ENCODE measurements at regions not wholly inside any gene's neighbourhood (a gene's known extent, or its start where the extent isn't known, plus 50 kb on each side); places are given as distances from the start of the nearest gene placed in this dataset.

- Histone ChIP-seq H3K9me3 (ENCODE audit: low read depth) (no peaks in the 10 kb centered on the region), H3K79me2 (no peaks in the 10 kb centered on the region), H3K36me3 (replicated peaks; ENCODE audit: insufficient read depth, low read depth) (no peaks in the 10 kb centered on the region), H2AFZ (no peak overlapping the region), H3K27me3 (no peaks in the 10 kb centered on the region), H3K4me3 (no peak overlapping the region), H4K20me1 (ENCODE audit: insufficient read depth, poor library complexity, severe bottlenecking) (no peaks in the 10 kb centered on the region), H3K9me2 (replicated peaks; ENCODE audit: insufficient read depth) (no peaks in the 10 kb centered on the region), H3K27ac (no peak overlapping the region), H3K4me1 (ENCODE audit: insufficient read depth) (no peaks in the 10 kb centered on the region), H3K4me2 (no peak overlapping the region)
- peak; percentile 20 for DNase-seq (ENCODE audit: low spot score)
- TF ChIP-seq CTCF (IDR thresholded peaks at IDR 0.05; ENCODE audit: poor library complexity) (no peak), EZH2 (IDR thresholded peaks at IDR 0.05; ENCODE audit: borderline replicate concordance) (no peak), EZH2phosphoT487 (IDR thresholded peaks at IDR 0.05; ENCODE audit: low read depth, severe bottlenecking, unreplicated experiment) (no peak)
- WGBS (ENCODE audit: low lambda C conversion rate, missing lambda C conversion rate) = 74% methylated on average over 2 of the region's 2 CpGs
Observed at GRCh38 chr5:86439593-86440110, 178.1 kb upstream of the COX7C start.

- Histone ChIP-seq H2AFZ (no peak overlapping the region), H3K79me2 (no peaks in the 10 kb centered on the region), H3K27me3 (no peaks in the 10 kb centered on the region), H4K20me1 (ENCODE audit: insufficient read depth, poor library complexity, severe bottlenecking) (no peaks in the 10 kb centered on the region), H3K27ac (no peak overlapping the region), H3K9me2 (replicated peaks; ENCODE audit: insufficient read depth) (no peaks in the 10 kb centered on the region), H3K36me3 (replicated peaks; ENCODE audit: insufficient read depth, low read depth) (no peaks in the 10 kb centered on the region), H3K4me3 (no peak overlapping the region), H3K4me1 (ENCODE audit: insufficient read depth) (no peaks in the 10 kb centered on the region), H3K9me3 (ENCODE audit: low read depth) (no peaks in the 10 kb centered on the region), H3K4me2 (no peak overlapping the region)
- TF ChIP-seq EZH2phosphoT487 (IDR thresholded peaks at IDR 0.05; ENCODE audit: low read depth, severe bottlenecking, unreplicated experiment) = no peak
- TF ChIP-seq EZH2 (IDR thresholded peaks at IDR 0.05; ENCODE audit: borderline replicate concordance) = no peak
- no peak for TF ChIP-seq CTCF (IDR thresholded peaks at IDR 0.05; ENCODE audit: poor library complexity)
- no peak for DNase-seq (ENCODE audit: low spot score)
- 82% methylated on average over 2 of the region's 2 CpGs for WGBS (ENCODE audit: low lambda C conversion rate, missing lambda C conversion rate)
Observed at GRCh38 chr5:86442036-86442745, 175.6 kb upstream of the COX7C start.

- no peak overlapping the region for H2AFZ ChIP-seq
- no peak overlapping the region for H3K27ac ChIP-seq
- H3K79me2 ChIP-seq = no peaks in the 10 kb centered on the region
- WGBS (ENCODE audit: low lambda C conversion rate, missing lambda C conversion rate) = 89% methylated on average over 1 of the region's 1 CpG
- no peak for DNase-seq (ENCODE audit: low spot score)
- no peak overlapping the region for H3K4me2 ChIP-seq
- H3K4me1 ChIP-seq (ENCODE audit: insufficient read depth) = no peaks in the 10 kb centered on the region
- H4K20me1 ChIP-seq (ENCODE audit: insufficient read depth, poor library complexity, severe bottlenecking) = no peaks in the 10 kb centered on the region
- H3K9me2 ChIP-seq (replicated peaks; ENCODE audit: insufficient read depth) = no peaks in the 10 kb centered on the region
- TF ChIP-seq EZH2 (IDR thresholded peaks at IDR 0.05; ENCODE audit: borderline replicate concordance) (no peak), EZH2phosphoT487 (IDR thresholded peaks at IDR 0.05; ENCODE audit: low read depth, severe bottlenecking, unreplicated experiment) (no peak), CTCF (IDR thresholded peaks at IDR 0.05; ENCODE audit: poor library complexity) (no peak)
- no peaks in the 10 kb centered on the region for H3K36me3 ChIP-seq (replicated peaks; ENCODE audit: insufficient read depth, low read depth)
- no peaks in the 10 kb centered on the region for H3K9me3 ChIP-seq (ENCODE audit: low read depth)
- no peaks in the 10 kb centered on the region for H3K27me3 ChIP-seq
- no peak overlapping the region for H3K4me3 ChIP-seq
Observed at GRCh38 chr5:86447362-86447761, 170.4 kb upstream of the COX7C start.
